GM19035 (cell line): ENCODE measurements at regions not wholly inside any gene's neighbourhood (a gene's known extent, or its start where the extent isn't known, plus 50 kb on each side); places are given as distances from the start of the nearest gene placed in this dataset.

ENCODE experiments used
- ATAC-seq: cut with Tn5 transposase; IDR thresholded peaks from one replicate; pipeline ENCODE4 v1.9.1; 2021; ENCODE audit not compliant: unreplicated experiment

DNA sequence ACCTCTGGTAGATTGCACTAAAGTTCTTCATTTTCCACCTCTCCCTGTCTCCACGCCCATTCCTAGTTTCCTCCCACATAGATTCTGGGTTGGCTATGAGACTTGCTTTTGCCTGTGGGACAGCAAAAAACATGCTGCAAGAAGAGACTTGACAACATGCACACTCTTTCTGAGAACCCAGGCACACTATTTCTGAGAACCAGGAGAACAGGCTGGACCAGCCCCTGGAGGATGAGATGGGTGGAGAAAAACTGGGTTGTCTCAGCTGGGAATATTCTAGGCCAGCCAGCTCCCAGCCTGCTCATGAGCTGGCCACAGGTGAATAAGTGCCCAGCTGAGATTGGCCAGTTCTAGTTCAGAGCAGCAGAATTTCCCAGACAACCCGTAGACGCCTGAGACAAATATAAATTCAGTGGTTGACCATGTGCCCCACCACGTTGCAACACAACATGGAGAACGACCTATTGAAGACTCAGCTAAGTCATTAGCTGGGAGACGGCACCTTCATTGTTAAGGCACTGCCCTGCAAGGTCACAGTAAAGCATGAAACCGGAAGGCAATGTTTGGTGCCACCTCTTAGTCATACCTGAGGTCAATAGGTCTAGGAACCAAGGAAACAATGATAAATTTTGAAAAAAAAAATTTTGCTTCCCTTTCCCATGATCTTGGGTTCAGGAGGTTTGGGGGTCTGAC lies 92.7 kb upstream of the AKR1E2 start:
- no peak for ATAC-seq

DNA sequence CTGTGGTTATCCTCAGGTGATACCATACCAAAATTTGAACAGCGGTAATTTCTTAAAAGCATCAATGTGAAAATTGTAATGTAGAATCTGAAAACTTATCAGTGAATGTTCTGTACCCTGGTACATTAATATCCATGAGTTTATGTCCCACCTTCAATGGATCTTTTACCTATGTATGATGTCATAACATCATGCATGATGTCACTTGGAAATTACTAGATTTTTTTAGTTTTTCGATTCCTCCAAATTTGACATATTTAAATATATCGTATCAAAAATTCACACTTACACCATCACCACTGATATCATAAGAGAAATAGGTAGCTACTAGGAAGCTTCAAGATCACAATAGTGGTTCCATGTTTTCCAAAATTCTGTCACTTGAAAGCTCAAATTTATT lies 95.0 kb upstream of the AKR1E2 start:
- no peak for ATAC-seq

DNA sequence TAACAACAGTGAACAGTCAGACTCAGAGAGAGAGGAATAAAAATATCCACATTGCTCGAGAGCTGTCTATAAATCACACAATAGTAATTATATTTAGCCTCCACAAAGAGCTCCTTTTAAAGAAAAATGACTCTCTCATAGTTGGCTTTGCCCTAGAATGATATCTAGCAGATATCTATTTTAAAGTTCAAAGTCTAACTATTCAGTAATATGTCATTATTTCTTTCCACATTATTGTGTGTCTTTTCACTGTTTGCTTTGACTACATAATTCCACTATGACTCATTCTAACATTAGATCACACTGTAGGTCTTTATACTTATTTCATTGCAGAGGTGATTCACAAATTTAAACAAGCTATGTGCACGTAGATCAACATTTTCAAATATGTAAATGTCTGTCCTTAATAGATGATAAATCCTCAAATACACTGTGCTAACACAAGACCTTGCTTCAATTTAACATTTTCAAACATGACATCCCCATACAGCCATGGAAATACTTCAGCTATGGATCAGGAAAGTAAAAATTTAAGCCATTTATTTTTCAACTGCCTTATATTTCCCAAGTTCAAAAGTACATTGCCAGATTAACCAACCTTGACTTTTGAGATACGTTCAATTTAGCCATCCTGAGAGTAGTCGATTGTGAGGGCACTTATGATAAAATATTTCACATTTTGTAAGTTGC lies 99.9 kb upstream of the AKR1E2 start:
- no peak for ATAC-seq

DNA sequence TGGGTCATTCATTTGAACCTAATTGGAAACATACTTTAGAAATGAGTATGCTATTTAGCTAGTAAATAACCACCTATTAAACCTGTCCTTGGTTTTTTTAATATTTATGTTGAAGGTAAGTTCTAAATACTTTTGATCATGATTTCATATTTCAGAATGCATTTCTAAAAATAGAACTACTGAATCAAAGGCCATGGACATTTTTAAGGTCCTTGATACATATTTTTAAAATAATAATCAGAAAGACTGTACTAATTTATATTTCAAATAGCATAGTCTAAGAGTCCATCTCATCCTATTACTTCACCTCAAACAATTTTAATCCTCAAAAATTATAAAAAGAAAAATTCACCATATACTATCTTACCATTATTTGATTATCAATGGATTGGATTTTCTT lies 102.1 kb upstream of the AKR1E2 start:
- no peak for ATAC-seq

GRCh38 chr10:4721999-4722753 lies 103.8 kb upstream of the AKR1E2 start:
- no peak for ATAC-seq

DNA sequence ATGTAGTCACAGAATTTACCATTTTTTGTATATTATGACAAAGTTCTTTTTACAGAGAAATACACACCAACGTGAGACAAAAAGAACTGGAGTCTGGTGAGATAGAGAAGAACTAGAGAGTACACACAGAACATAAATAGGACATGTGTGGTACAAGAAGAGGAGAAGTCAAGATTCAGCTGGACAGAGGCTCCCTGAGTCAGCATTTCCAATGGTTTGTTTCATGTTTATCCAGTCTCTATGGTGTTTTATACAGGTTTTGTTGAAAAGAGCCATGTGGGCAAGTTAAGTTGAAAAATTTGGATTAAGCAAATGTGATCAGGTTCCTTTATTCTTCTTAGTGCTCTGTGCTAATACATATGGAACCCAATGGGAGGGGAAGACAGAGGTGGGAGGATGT lies 105.5 kb upstream of the AKR1E2 start:
- ATAC-seq: no peak

DNA sequence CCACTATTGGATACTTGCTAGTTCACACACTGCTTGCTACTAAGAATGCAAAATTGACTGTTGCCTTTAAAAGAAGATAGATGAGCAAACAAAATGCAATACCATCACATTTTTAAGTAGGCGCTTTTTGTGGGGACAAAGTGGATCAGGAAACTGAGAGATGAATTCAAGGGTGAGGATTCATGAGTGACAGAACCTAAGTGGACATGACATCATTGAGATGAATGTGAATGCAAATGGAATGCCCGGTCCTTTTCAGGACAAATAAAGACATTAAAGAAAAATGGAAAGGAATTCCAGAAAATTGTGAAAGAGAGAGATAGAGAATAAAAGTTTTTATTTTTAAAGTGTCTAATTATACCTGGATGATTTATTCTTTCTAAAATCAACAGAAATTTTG lies 106.3 kb upstream of the AKR1E2 start:
- ATAC-seq: no peak

DNA sequence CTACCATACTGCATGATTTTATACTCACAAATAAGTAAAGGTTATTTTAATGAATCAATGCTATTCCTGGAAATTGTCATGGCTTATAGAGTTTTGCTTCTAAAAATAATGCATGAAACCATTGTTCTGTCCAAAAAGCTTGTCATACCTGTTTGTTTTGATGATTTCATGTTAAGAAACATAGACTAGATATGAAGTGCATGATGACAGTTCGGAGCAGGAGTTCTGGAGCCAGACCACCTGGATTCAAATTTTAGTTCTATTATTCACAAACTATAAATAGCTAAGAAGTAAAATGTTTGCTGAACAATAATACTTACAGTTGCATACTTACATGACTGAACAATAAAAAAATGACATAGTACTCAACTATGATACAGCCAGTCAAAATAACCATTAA lies 107.0 kb upstream of the AKR1E2 start:
- no peak for ATAC-seq

- ATAC-seq: no peak
These were observed 107.5 kb upstream of the AKR1E2 start for GRCh38 chr10:4718544-4718943.

DNA sequence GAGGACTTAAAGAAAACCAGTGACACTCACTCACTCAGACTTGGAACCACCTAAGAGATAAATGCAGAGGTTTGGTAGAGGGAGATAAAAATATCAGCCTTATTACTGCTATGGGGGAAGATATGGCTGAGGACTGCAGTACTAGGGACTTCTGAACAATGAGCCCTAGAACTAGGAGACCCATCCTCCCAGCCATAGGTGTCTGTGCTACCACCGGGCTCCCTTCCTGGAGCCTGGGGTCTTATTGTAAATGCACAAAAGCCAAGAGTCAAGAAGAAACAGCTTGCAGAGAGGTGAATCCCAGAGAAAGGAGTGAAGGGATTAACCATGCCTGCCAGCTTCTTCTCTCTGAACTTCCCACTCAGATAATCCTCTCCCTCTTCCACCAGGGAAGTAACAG lies 108.3 kb upstream of the AKR1E2 start:
- ATAC-seq: no peak

DNA sequence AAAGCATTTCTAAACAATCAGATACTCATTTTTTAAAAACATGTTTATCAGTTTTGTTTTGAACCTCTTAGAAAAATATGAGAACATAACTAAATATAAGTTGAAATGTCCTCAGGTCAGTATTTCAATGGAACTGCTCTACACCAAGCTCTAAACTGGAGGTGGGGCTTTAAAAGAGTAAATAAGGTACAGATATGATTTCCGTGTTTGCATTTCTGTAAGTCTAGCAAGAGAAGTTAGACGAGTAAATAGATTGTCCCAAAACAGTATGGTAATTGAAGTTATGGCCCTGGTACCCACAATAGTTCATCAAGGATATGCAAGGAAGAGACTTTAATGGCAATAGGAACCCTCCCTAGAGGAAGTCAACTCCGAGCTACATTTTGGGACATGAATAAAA lies 115.1 kb upstream of the AKR1E2 start:
- no peak for ATAC-seq

GRCh38 chr10:4708123-4708759 lies 117.8 kb upstream of the AKR1E2 start:
- ATAC-seq: no peak

- ATAC-seq: no peak
These were observed 118.8 kb upstream of the AKR1E2 start for GRCh38 chr10:4707221-4707620.

GRCh38 chr10:4704034-4704545 lies 121.9 kb upstream of the AKR1E2 start:
- no peak for ATAC-seq

DNA sequence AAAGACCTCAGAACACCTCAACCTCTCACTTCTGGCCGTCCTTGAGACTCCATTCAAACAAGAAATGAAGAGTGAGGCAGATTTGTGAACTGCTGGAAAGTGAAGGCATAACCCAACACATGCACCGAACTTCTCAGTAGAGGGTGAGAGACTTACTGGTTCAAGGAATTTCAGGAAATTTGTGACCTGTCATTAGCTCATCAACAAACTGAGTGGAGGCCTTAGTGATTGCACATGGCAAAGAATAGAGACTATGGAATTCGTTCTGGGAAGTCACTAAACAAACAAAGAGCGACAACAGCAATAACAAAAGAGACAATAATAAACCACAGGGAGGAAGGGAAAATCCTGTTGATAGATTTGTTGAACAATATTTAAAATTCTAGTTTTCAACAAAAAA lies 125.0 kb upstream of the AKR1E2 start:
- ATAC-seq: no peak

DNA sequence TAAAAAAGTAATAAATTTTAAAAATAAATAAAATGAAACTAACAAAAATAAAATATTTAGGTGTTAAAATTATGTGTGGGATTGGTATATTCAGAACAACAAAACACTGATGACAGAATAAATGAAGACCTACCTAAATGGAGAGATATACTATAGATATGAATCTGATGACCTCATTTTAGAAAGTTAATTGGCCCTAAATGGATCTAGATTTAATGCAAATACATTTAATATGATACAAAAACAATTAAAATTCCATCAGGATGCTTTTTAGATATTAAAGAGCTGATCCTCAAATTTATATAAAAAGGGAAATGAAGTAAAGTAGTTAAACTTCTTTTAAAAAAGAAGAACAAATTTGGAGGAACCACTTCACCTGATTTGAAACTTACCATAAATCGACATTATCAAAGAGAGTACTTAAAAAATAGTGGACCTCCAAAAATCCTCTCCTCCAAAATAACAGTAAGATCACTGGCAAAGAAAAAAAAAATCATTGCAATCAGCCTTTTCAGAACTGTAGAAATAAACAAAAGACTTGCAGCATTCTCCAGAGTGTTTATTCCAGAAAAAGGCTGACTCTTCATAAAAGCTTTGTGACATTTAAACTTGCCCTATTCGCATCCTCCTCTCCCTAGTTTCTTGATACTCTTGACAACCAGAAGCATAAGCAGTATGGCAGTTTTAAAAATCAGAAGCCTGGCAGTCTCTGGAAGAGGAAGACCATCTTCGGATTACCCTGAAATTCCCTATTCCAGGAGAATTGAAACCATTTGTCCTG lies 125.9 kb upstream of the AKR1E2 start:
- ATAC-seq: no peak

- no peak for ATAC-seq
These were observed 127.9 kb upstream of the AKR1E2 start for GRCh38 chr10:4698075-4698474.

- ATAC-seq: no peak
These were observed 129.8 kb upstream of the AKR1E2 start for GRCh38 chr10:4696186-4696585.

DNA sequence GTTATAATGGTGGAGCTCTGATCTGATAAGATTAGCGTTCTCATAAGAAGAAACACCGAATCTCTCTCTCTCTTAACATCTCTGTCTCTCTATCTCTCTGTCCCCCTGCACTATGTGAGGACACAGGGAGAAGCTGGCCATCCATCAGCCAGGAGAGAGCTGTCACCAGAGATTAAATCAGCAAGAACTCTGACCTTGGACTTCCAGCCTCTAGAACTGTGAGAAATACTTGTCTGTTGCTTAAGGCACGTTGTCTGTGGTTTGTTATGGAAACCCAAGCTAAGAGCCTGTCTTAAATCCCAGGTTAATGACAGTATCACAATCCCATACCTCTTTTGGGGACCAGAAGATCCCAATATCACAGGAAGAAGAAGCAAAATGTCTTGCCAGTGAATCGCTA lies 132.0 kb upstream of the AKR1E2 start:
- ATAC-seq: no peak

DNA sequence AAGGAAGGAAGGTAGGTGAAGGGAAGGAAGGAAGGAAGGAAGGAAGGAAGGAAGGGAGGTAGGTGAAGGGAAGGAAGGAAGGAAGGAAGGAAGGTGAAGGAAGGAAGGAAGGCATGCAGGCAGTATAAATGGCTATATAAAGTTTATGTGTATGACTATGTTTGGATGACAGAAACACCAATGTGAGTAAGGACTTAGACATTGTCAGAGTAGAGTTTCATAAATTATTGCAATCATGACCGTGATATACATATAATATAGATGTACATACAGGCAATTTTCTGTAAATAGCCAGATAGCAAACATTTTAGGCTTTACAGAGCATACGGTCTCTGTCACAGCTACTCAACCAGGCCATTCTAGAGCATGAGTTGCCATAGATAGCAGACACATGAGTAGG lies 133.8 kb upstream of the AKR1E2 start:
- ATAC-seq: no peak

GRCh38 chr10:4691776-4692175 lies 134.2 kb upstream of the AKR1E2 start:
- no peak for ATAC-seq
